Endothelial cell of umbilical vein (primary cell): ENCODE measurements at regions not wholly inside any gene's neighbourhood (a gene's known extent, or its start where the extent isn't known, plus 50 kb on each side); places are given as distances from the start of the nearest gene placed in this dataset.

ENCODE experiments used
- BruUV-seq: library from RNA; stranded (reverse); fragments of 400-500 nt; replicated peaks from 2 replicates; lab custom pipeline; 2021; lab: Mats Ljungman, UMichigan
- CTCF ChIA-PET: fragments of 300-600, 350-600 bp; sonication (Branson Sonifier 250); formaldehyde crosslinking; loops from one replicate; lab custom pipeline; 2021; ENCODE audit warnings: antibody characterized with exemption, inconsistent platforms; lab: Charles Lee
- POLR2A ChIA-PET: fragments of 300-600, 350-600 bp; sonication (Branson Sonifier 250); formaldehyde crosslinking; loops from one replicate; lab custom pipeline; 2021; ENCODE audit warnings: antibody characterized with exemption, inconsistent platforms; lab: Charles Lee
- DNase-seq: peaks from one replicate; pipeline ENCODE4 v3.0.0-alpha.2; 2011; ENCODE audit warnings: low read depth, low spot score
- FAIRE-seq: peaks from 2 replicates; lab custom pipeline; 2011; peaks lifted over from hg19 to GRCh38; lab: Jason Lieb, UNC
- H2AFZ ChIP-seq: 2 replicates; pipeline ENCODE4 v1.6.0; 2012; ENCODE audit warnings: low read depth, low read length, control low read depth, inconsistent platforms
- H3K27ac ChIP-seq: 2 replicates; pipeline ENCODE4 v1.5.1; 2011; ENCODE audit warnings: low read depth, mild to moderate bottlenecking, control low read depth, low read length, moderate library complexity; ENCODE audit not compliant: insufficient read depth
- H3K27me3 ChIP-seq, 2 experiments: 2 replicates each; pipeline versions ENCODE4 v1.6.0 to v1.6.1; 2011; ENCODE audit warnings: low read length in 2 of 2, mixed read lengths in 1 of 2; ENCODE audit not compliant: control insufficient read depth in 2 of 2, insufficient read depth in 2 of 2
- H3K36me3 ChIP-seq, 2 experiments: 2 replicates in 1 of 2; 3 replicates in 1 of 2; pipeline ENCODE4 v1.5.1; 2011; ENCODE audit warnings: low read length in 2 of 2, mild to moderate bottlenecking in 1 of 2, moderate library complexity in 1 of 2; ENCODE audit not compliant: control insufficient read depth in 2 of 2, insufficient read depth in 2 of 2; ENCODE audit errors: extremely low read depth in 1 of 2
- H3K4me1 ChIP-seq: 3 replicates; pipeline ENCODE4 v1.5.1; 2011; ENCODE audit warnings: mild to moderate bottlenecking, low read length; ENCODE audit not compliant: control insufficient read depth, insufficient read depth; ENCODE audit errors: extremely low read depth
- H3K4me2 ChIP-seq: 2 replicates; pipeline ENCODE4 v1.6.1; 2011; ENCODE audit warnings: low read length, control low read depth, mixed read lengths; ENCODE audit not compliant: insufficient read depth
- H3K4me3 ChIP-seq, 3 experiments: fragments of 200-600 bp in 1 of 3; sonication (generic), shearing (Covaris generic) in 1 of 3; replicated peaks in 1 of 3; 2 replicates each; pipeline ENCODE4 v1.5.1; 2011 to 2016; ENCODE audit warnings: control low read depth in 3 of 3, low read length in 3 of 3, mild to moderate bottlenecking in 2 of 3, inconsistent platforms in 1 of 3, low read depth in 1 of 3, moderate library complexity in 1 of 3; ENCODE audit not compliant: insufficient read depth in 1 of 3
- H3K79me2 ChIP-seq: 2 replicates; pipeline ENCODE4 v1.6.0; 2012; ENCODE audit warnings: low read length, inconsistent platforms; ENCODE audit not compliant: control insufficient read depth, insufficient read depth
- H3K9ac ChIP-seq: replicated peaks from 2 replicates; pipeline ENCODE3; 2011; ENCODE audit warnings: low read length, control low read depth; ENCODE audit not compliant: insufficient read depth; ENCODE audit errors: extremely low read depth
- H3K9me1 ChIP-seq: replicated peaks from 3 replicates; pipeline ENCODE4 v1.6.0; 2011; ENCODE audit warnings: mild to moderate bottlenecking, low read length; ENCODE audit not compliant: control insufficient read depth, insufficient read depth; ENCODE audit errors: extremely low read depth
- H3K9me3 ChIP-seq: replicated peaks from 2 replicates; pipeline ENCODE4 v1.5.1; 2012; ENCODE audit warnings: low read length, inconsistent platforms; ENCODE audit not compliant: control insufficient read depth, insufficient read depth
- H4K20me1 ChIP-seq: replicated peaks from 2 replicates; pipeline ENCODE3; 2011; ENCODE audit warnings: mild to moderate bottlenecking, low read length; ENCODE audit not compliant: control insufficient read depth, insufficient read depth; ENCODE audit errors: extremely low read depth
- EZH2 ChIP-seq: IDR thresholded peaks from 2 replicates; pipeline ENCODE4 v1.6.1; 2012; ENCODE audit warnings: borderline replicate concordance, low read depth, mild to moderate bottlenecking, moderate library complexity, low read length, inconsistent platforms; ENCODE audit not compliant: severe bottlenecking
- FOS ChIP-seq: IDR thresholded peaks from 2 replicates; pipeline ENCODE4 v1.6.1; 2011; ENCODE audit warnings: mild to moderate bottlenecking, low read length, moderate library complexity, borderline replicate concordance; ENCODE audit not compliant: insufficient read depth
- GATA2 ChIP-seq: IDR thresholded peaks from 2 replicates; pipeline ENCODE4 v1.7.0; 2011; ENCODE audit warnings: low read depth, mild to moderate bottlenecking, moderate library complexity, mixed read lengths, low read length; ENCODE audit not compliant: insufficient read length, insufficient read depth
- JUN ChIP-seq: IDR thresholded peaks from 2 replicates; pipeline ENCODE4 v1.6.1; 2011; ENCODE audit warnings: borderline replicate concordance, low read depth; ENCODE audit not compliant: insufficient read length, insufficient read depth
- MYC ChIP-seq: IDR thresholded peaks from one replicate; pipeline ENCODE4 v1.6.1; 2011; ENCODE audit warnings: mild to moderate bottlenecking, low read depth, low read length
- POLR2A ChIP-seq: IDR thresholded peaks from 2 replicates; pipeline ENCODE4 v1.6.1; 2012; ENCODE audit warnings: low read depth, mild to moderate bottlenecking, control low read depth, low read length
- POLR2AphosphoS5 ChIP-seq: IDR thresholded peaks from 2 replicates; pipeline ENCODE4 v1.6.1; 2012; ENCODE audit warnings: low read depth, mild to moderate bottlenecking, control low read depth, low read length, moderate library complexity; ENCODE audit not compliant: insufficient read depth
- dilution Hi-C: fragments of 300-500 bp; cut with MboI; formaldehyde crosslinking; loops from one replicate; pipeline ENCODE4 v1.15.0; 2019; ENCODE audit warnings: low sequenced_read_pairs; ENCODE audit not compliant: extremely low pct_ligation_motif_present
- intact Hi-C: fragments of 100-400 bp; cut with micrococcal nuclease; formaldehyde crosslinking; loops from one replicate; pipeline ENCODE4 v1.10.0; 2022
- TF ChIP-seq, protein P1 (sequence below), 2 donors: IDR thresholded peaks; 1 replicate in 1 of 2; 2 replicates in 1 of 2; pipeline ENCODE4 v1.5.1; 2011; ENCODE audit warnings: low read length in 2 of 2, mild to moderate bottlenecking in 2 of 2, moderate library complexity in 2 of 2, control low read depth in 1 of 2, inconsistent platforms in 1 of 2, low read depth in 1 of 2; ENCODE audit not compliant: insufficient read depth in 1 of 2; ENCODE audit errors: extremely low read depth in 1 of 2
- TF ChIP-seq, protein P2 (sequence below): IDR thresholded peaks from 2 replicates; pipeline ENCODE4 v1.6.1; 2011; ENCODE audit not compliant: insufficient read depth, insufficient read length

DNA sequence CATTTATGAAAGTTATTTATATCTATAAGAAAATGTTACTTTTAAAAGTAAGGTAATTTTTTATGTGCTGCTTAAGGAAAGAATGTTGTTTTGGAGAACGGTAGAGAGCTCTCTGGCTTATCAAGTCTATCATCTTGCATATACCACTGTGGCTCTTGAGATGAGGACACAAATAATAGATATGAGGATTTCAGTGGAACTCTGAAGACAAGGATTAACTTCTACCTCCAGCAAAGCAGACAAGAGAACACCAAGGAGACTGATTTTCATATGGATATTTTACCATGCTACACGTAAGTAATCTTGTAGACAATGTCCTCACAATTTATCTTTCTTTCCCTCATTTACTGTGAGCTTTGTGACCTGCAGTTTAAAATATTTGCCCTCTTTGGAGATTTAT lies 557.5 kb upstream of the NDST4 start:
- Histone ChIP-seq H2AFZ (no peak overlapping the region), H3K9ac (no peak overlapping the region), H3K9me3 (peaks cover 2% of the 10 kb centered on the region), H3K27ac (no peak overlapping the region), H4K20me1 (no peaks in the 10 kb centered on the region), H3K4me1 (no peaks in the 10 kb centered on the region), H3K36me3 (no peaks in the 10 kb centered on the region), H3K4me2 (no peak overlapping the region), H3K4me3 (no peak overlapping the region), H3K9me1 (no peaks in the 10 kb centered on the region), H3K79me2 (no peaks in the 10 kb centered on the region), H3K27me3 (no peaks in the 10 kb centered on the region)
- DNase-seq (no peak), FAIRE-seq (no peak)
- dilution Hi-C loops (no loop called here), intact Hi-C loops (no loop called here)
- ChIA-PET CTCF (no interaction called here), POLR2A (no interaction called here)
- BruUV-seq, result no TSS peak
- TF ChIP-seq POLR2AphosphoS5 (no peak), EZH2 (no peak), POLR2A (no peak), JUN (no peak), MYC (no peak), GATA2 (no peak), FOS (no peak)
- TF ChIP-seq, protein P1, sequence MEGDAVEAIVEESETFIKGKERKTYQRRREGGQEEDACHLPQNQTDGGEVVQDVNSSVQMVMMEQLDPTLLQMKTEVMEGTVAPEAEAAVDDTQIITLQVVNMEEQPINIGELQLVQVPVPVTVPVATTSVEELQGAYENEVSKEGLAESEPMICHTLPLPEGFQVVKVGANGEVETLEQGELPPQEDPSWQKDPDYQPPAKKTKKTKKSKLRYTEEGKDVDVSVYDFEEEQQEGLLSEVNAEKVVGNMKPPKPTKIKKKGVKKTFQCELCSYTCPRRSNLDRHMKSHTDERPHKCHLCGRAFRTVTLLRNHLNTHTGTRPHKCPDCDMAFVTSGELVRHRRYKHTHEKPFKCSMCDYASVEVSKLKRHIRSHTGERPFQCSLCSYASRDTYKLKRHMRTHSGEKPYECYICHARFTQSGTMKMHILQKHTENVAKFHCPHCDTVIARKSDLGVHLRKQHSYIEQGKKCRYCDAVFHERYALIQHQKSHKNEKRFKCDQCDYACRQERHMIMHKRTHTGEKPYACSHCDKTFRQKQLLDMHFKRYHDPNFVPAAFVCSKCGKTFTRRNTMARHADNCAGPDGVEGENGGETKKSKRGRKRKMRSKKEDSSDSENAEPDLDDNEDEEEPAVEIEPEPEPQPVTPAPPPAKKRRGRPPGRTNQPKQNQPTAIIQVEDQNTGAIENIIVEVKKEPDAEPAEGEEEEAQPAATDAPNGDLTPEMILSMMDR (IDR thresholded peaks at IDR 0.05; ENCODE audit: extremely low read depth in 1 of 2, insufficient read depth in 1 of 2, low read depth in 1 of 2, low read length in 2 of 2), result no peak
- TF ChIP-seq, protein P2, sequence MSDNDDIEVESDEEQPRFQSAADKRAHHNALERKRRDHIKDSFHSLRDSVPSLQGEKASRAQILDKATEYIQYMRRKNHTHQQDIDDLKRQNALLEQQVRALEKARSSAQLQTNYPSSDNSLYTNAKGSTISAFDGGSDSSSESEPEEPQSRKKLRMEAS, result no peak
